ENCODE measurements at regions not wholly inside any gene's neighbourhood (a gene's known extent, or its start where the extent isn't known, plus 50 kb on each side); places are given as distances from the start of the nearest gene placed in this dataset.

DNA sequence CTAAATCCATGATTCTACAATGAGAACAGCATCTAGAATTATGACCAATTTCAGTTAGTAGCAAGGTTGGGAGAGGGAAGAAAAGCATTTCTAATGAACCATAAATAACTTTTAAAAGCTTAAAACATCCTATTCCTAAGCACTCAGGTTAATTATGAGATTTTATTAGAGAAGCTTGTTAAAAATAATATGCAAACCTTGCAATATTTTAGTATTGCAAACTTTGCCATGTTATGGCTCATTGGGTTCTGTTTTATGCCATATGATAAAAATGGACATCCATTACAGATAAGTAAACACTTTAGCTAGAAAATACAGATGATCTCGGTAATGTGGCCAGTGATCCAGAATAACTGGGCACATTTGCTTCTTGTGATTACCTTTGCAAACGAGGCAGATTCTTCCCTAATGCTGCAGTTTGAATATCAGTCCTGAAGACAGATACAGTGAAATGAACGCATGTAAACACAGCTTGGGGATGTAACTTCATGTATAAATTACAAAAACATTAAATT is 447.0 kb downstream of the PLK2 start:
- no peak for DNase-seq (ENCODE audit: low spot score in 2 of 2)
- Histone ChIP-seq H3K27me3 (no peaks in the 10 kb centered on the region), H3K36me3 (no peaks in the 10 kb centered on the region), H3K9me3 (no peaks in the 10 kb centered on the region), H3K4me1 (no peaks in the 10 kb centered on the region), H3K4me3 (no peak overlapping the region), H3K27ac (no peak overlapping the region)
- intact Hi-C loops (cut with DNase I; ENCODE audit: low total_unique reads), result no loop called here
- TF ChIP-seq, protein P1, sequence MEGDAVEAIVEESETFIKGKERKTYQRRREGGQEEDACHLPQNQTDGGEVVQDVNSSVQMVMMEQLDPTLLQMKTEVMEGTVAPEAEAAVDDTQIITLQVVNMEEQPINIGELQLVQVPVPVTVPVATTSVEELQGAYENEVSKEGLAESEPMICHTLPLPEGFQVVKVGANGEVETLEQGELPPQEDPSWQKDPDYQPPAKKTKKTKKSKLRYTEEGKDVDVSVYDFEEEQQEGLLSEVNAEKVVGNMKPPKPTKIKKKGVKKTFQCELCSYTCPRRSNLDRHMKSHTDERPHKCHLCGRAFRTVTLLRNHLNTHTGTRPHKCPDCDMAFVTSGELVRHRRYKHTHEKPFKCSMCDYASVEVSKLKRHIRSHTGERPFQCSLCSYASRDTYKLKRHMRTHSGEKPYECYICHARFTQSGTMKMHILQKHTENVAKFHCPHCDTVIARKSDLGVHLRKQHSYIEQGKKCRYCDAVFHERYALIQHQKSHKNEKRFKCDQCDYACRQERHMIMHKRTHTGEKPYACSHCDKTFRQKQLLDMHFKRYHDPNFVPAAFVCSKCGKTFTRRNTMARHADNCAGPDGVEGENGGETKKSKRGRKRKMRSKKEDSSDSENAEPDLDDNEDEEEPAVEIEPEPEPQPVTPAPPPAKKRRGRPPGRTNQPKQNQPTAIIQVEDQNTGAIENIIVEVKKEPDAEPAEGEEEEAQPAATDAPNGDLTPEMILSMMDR (IDR thresholded peaks at IDR 0.05), result no peak
- TF ChIP-seq POLR2A (IDR thresholded peaks at IDR 0.05) (no peak), POLR2AphosphoS5 (IDR thresholded peaks at IDR 0.05) (no peak)

DNA sequence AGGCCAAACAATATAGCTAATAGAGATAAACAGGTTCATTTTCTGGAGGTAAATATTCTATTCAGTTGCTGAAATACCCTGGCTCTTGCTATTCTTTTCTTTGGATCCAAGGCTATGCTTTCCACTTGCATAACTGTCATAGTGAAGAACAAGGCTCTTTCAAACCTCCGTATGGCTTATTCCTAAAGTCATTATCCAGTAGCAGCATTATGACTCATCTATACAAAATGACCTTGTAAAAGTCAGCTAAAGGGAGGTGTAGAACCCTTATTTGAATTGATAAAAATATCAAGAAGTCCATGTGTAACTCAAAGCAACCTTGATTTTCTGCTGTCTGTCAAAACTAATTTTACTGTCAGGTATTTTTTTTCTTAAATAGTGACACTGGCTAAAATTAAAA is 447.8 kb downstream of the PLK2 start:
- no peak overlapping the region for H3K4me3 ChIP-seq
- no peak for TF ChIP-seq POLR2A (IDR thresholded peaks at IDR 0.05)
- TF ChIP-seq, protein P1 (IDR thresholded peaks at IDR 0.05), result no peak
- TF ChIP-seq POLR2AphosphoS5 (IDR thresholded peaks at IDR 0.05), result no peak
- H3K36me3 ChIP-seq, result no peaks in the 10 kb centered on the region
- H3K4me1 ChIP-seq, result no peaks in the 10 kb centered on the region
- no peak for DNase-seq (ENCODE audit: low spot score in 2 of 2)
- no peaks in the 10 kb centered on the region for H3K27me3 ChIP-seq
- intact Hi-C loops (cut with DNase I; ENCODE audit: low total_unique reads), result no loop called here
- H3K27ac ChIP-seq, result no peak overlapping the region
- no peaks in the 10 kb centered on the region for H3K9me3 ChIP-seq

- TF ChIP-seq POLR2A (IDR thresholded peaks at IDR 0.05) (no peak), POLR2AphosphoS5 (IDR thresholded peaks at IDR 0.05) (no peak)
- TF ChIP-seq, protein P1 (IDR thresholded peaks at IDR 0.05), result no peak
- intact Hi-C loops (cut with DNase I; ENCODE audit: low total_unique reads), result no loop called here
- H3K36me3 ChIP-seq, result no peaks in the 10 kb centered on the region
- no peaks in the 10 kb centered on the region for H3K4me1 ChIP-seq
- no peaks in the 10 kb centered on the region for H3K27me3 ChIP-seq
- no peak overlapping the region for H3K4me3 ChIP-seq
- no peaks in the 10 kb centered on the region for H3K9me3 ChIP-seq
- no peak overlapping the region for H3K27ac ChIP-seq
- no peak for DNase-seq (ENCODE audit: low spot score in 2 of 2)
Observed at GRCh38 chr5:58011301-58011700, 448.6 kb downstream of the PLK2 start.

DNA sequence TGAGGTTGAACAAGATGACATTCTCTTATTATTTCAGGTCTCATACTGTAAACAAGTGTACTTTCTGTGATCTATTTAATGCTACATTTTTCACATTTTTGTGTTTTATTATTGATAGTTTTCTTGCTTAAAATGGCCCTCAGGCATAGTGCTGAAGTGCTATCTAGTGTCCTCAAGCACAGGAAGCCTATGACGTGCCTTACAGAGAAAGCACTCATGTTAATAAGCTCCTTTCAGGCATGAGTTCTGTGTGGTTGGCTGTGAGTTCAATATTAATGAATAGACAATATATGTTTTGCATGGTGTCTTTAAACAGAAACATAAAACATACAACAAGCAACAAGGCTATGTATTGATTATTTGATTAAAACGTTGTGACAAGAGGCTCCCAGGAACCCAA is 450.1 kb downstream of the PLK2 start:
- intact Hi-C loops (cut with DNase I; ENCODE audit: low total_unique reads), result no loop called here

DNA sequence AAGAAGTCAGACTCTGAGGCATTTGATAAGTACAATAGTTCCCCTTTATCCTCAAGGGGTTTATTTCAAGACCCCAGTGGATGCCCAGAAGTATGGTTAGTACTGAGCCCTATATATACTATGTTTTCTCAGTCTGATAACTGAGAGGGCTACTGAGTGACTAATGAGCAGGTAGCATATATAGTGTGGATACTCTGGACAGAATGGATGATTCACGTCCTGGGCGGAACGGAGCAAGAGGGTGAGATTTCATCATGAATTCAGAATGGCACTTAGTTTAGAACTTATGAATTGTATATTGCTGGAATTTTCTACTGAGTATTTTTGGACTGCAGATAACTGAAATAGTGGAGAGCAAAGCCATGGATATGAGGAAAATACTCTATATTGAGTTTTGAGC is 457.6 kb downstream of the PLK2 start:
- no peak for TF ChIP-seq POLR2A (IDR thresholded peaks at IDR 0.05)
- TF ChIP-seq, protein P1 (IDR thresholded peaks at IDR 0.05), result no peak
- TF ChIP-seq POLR2AphosphoS5 (IDR thresholded peaks at IDR 0.05), result no peak
- H3K4me3 ChIP-seq, result no peak overlapping the region
- no peak for DNase-seq (ENCODE audit: low spot score in 2 of 2)
- H3K27ac ChIP-seq, result no peak overlapping the region
- no peaks in the 10 kb centered on the region for H3K36me3 ChIP-seq
- H3K4me1 ChIP-seq, result no peaks in the 10 kb centered on the region
- H3K27me3 ChIP-seq, result no peaks in the 10 kb centered on the region
- intact Hi-C loops (cut with DNase I; ENCODE audit: low total_unique reads), result no loop called here
- H3K9me3 ChIP-seq, result no peaks in the 10 kb centered on the region

More for the DNA sequence above, 450.1 kb downstream of the PLK2 start:
- no peaks in the 10 kb centered on the region for H3K36me3 ChIP-seq
- no peaks in the 10 kb centered on the region for H3K4me1 ChIP-seq
- H3K27me3 ChIP-seq, result no peaks in the 10 kb centered on the region
- no peaks in the 10 kb centered on the region for H3K9me3 ChIP-seq
- no peak overlapping the region for H3K4me3 ChIP-seq
- TF ChIP-seq POLR2AphosphoS5 (IDR thresholded peaks at IDR 0.05) (no peak), POLR2A (IDR thresholded peaks at IDR 0.05) (no peak)
- TF ChIP-seq, protein P1 (IDR thresholded peaks at IDR 0.05), result no peak
- DNase-seq (ENCODE audit: low spot score in 2 of 2), result no peak
- no peak overlapping the region for H3K27ac ChIP-seq

Measured in breast epithelium (tissue), 4 donors.